PC-3 (cell line): ENCODE measurements at regions not wholly inside any gene's neighbourhood (a gene's known extent, or its start where the extent isn't known, plus 50 kb on each side); places are given as distances from the start of the nearest gene placed in this dataset.

Experiments used
- ATAC-seq: fragments of 200-7000 bp; cut with Tn5 transposase; 2 replicates; pipeline ENCODE4 v1.9.1; 2020; ENCODE audit warnings: mild to moderate bottlenecking, moderate library complexity
- BruUV-seq: library from RNA; stranded (reverse); fragments of 400-500 nt; replicated peaks from 2 replicates; lab custom pipeline; 2021; lab: Mats Ljungman, UMichigan
- CTCF ChIA-PET: fragments of 300-600 bp; sonication (Branson Sonifier 250); formaldehyde crosslinking; loops from one replicate; lab custom pipeline; 2022; ENCODE audit warnings: antibody characterized with exemption; lab: Charles Lee
- POLR2A ChIA-PET: fragments of 300-600 bp; sonication (Branson Sonifier 250); formaldehyde crosslinking; loops from one replicate; lab custom pipeline; 2022; ENCODE audit warnings: antibody characterized with exemption; ENCODE audit not compliant: unreplicated experiment; lab: Charles Lee
- DNase-seq: peaks from one replicate; pipeline ENCODE4 v3.0.0-alpha.2; 2015
- H2AFZ ChIP-seq: fragments of 300-600 bp; sonication (generic); 2 replicates; pipeline ENCODE4 v1.6.0; 2016; ENCODE audit warnings: antibody characterized with exemption, low read length
- H3F3A ChIP-seq: fragments of 300-600 bp; sonication (generic); one replicate; pipeline ENCODE4 v1.6.0; 2017; ENCODE audit warnings: antibody characterized with exemption, low read length, control low read depth, mild to moderate bottlenecking; ENCODE audit not compliant: unreplicated experiment
- H3K27ac ChIP-seq: fragments of 300-600 bp; sonication (generic); 2 replicates; pipeline ENCODE4 v1.5.1; 2016; ENCODE audit warnings: mild to moderate bottlenecking, low read length
- H3K27me3 ChIP-seq: fragments of 300-600 bp; sonication (generic); 2 replicates; pipeline ENCODE4 v1.6.1; 2016; ENCODE audit warnings: low read length, mixed read lengths
- H3K36me3 ChIP-seq: fragments of 300-600 bp; sonication (generic); 2 replicates; pipeline ENCODE4 v1.6.1; 2016; ENCODE audit warnings: low read depth, mixed run types, low read length, mixed read lengths
- H3K4me1 ChIP-seq: fragments of 300-600 bp; sonication (generic); 2 replicates; pipeline ENCODE4 v1.5.1; 2016; ENCODE audit warnings: low read length; ENCODE audit not compliant: insufficient read depth
- H3K4me2 ChIP-seq: fragments of 300-600 bp; sonication (generic); 2 replicates; pipeline ENCODE4 v1.6.0; 2016; ENCODE audit warnings: low read length
- H3K4me3 ChIP-seq: fragments of 300-600 bp; sonication (generic); 2 replicates; pipeline ENCODE4 v1.5.1; 2016; ENCODE audit warnings: mild to moderate bottlenecking, low read length, mixed read lengths
- H3K79me2 ChIP-seq: fragments of 300-600 bp; sonication (generic); 2 replicates; pipeline ENCODE4 v1.6.1; 2017; ENCODE audit warnings: low read length, mixed read lengths
- H3K9ac ChIP-seq: fragments of 300-600 bp; sonication (generic); 2 replicates; pipeline ENCODE4 v1.6.0; 2016; ENCODE audit warnings: mild to moderate bottlenecking, low read length
- H3K9me2 ChIP-seq: fragments of 300-600 bp; sonication (generic); replicated peaks from 2 replicates; pipeline ENCODE4 v1.6.1; 2016; ENCODE audit warnings: mixed run types, low read length, mixed read lengths
- H3K9me3 ChIP-seq: fragments of 300-600 bp; sonication (generic); 2 replicates; pipeline ENCODE4 v1.6.1; 2016; ENCODE audit warnings: low read length, mixed read lengths
- H4K20me1 ChIP-seq: fragments of 300-600 bp; sonication (generic); 2 replicates; pipeline ENCODE4 v1.6.1; 2016; ENCODE audit warnings: low read length, mixed read lengths
- EZH2 ChIP-seq: fragments of 300-600 bp; sonication (generic); IDR thresholded peaks from one replicate; pipeline ENCODE4 v1.6.1; 2017; ENCODE audit warnings: antibody characterized with exemption, mild to moderate bottlenecking, low read length; ENCODE audit not compliant: unreplicated experiment
- EZH2phosphoT487 ChIP-seq: fragments of 300-600 bp; sonication (generic); IDR thresholded peaks from 2 replicates; pipeline ENCODE4 v1.6.1; 2018; ENCODE audit warnings: mild to moderate bottlenecking, antibody characterized with exemption, low read length, borderline replicate concordance
- intact Hi-C: fragments of 100-400 bp; cut with micrococcal nuclease; formaldehyde crosslinking; loops from 2 replicates; pipeline ENCODE4 v1.9.0; 2023
- TF ChIP-seq, protein P1 (sequence below): fragments of 300-600 bp; sonication (generic); conservative IDR thresholded peaks from 2 replicates; pipeline ENCODE4 v1.5.1; 2017; ENCODE audit warnings: antibody characterized with exemption, low read depth, mild to moderate bottlenecking, low read length

DNA sequence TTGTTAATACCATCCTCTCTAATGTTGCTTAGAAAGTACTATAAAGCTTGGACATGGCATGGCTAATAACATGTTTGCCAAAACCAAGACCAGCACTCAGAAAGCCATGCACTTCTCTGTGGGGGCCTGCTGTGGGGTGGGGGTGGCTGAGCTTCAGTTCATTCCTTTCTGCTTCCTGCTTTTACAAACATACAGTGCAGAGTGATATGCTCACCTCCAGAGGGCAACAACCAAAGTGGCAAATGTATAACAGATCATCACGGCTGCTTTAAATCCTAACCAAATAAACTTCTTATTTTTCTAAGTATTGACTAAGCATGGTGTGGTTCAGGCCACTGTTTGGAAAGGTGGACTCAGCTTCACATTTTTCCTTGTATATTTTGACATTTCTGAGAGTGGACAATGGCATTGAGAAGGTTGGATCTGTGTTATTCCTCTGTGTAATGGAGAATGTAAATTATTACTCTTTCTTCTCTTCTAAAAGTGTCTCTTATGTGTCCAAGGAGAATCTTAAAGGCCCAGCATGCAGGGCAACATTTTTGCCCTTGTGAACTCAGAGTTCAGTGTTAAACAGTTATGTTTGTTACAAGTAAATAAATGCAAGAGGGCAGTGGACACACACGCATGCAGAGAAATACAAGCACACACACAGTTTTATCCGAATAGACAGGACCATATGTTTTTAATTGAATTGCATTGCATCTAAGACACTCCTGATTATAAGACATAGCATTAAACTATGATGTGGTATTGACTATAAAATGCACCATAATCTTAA is 186.1 kb downstream of the HERPUD2 start:
- no peak overlapping the region for H3K4me3 ChIP-seq
- ChIA-PET POLR2A (no interaction called here), CTCF (no interaction called here)
- TF ChIP-seq EZH2phosphoT487 (no peak), EZH2 (no peak)
- TF ChIP-seq, protein P1, sequence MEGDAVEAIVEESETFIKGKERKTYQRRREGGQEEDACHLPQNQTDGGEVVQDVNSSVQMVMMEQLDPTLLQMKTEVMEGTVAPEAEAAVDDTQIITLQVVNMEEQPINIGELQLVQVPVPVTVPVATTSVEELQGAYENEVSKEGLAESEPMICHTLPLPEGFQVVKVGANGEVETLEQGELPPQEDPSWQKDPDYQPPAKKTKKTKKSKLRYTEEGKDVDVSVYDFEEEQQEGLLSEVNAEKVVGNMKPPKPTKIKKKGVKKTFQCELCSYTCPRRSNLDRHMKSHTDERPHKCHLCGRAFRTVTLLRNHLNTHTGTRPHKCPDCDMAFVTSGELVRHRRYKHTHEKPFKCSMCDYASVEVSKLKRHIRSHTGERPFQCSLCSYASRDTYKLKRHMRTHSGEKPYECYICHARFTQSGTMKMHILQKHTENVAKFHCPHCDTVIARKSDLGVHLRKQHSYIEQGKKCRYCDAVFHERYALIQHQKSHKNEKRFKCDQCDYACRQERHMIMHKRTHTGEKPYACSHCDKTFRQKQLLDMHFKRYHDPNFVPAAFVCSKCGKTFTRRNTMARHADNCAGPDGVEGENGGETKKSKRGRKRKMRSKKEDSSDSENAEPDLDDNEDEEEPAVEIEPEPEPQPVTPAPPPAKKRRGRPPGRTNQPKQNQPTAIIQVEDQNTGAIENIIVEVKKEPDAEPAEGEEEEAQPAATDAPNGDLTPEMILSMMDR: peak; percentile 43
- no peaks in the 10 kb centered on the region for H3K9me2 ChIP-seq
- H2AFZ ChIP-seq: no peak overlapping the region
- H3K9ac ChIP-seq: no peak overlapping the region
- H3K27ac ChIP-seq: no peak overlapping the region
- no peaks in the 10 kb centered on the region for H3K79me2 ChIP-seq
- no peaks in the 10 kb centered on the region for H4K20me1 ChIP-seq
- H3K27me3 ChIP-seq: peaks cover 16% of the 10 kb centered on the region
- no peaks in the 10 kb centered on the region for H3K4me1 ChIP-seq
- intact Hi-C loops: no loop called here
- H3K36me3 ChIP-seq: no peaks in the 10 kb centered on the region
- no peaks in the 10 kb centered on the region for H3F3A ChIP-seq
- no peaks in the 10 kb centered on the region for H3K9me3 ChIP-seq
- no TSS peak for BruUV-seq
- peak; percentile 79 for ATAC-seq
- peak; percentile 7 for DNase-seq
- H3K4me2 ChIP-seq: no peak overlapping the region

DNA sequence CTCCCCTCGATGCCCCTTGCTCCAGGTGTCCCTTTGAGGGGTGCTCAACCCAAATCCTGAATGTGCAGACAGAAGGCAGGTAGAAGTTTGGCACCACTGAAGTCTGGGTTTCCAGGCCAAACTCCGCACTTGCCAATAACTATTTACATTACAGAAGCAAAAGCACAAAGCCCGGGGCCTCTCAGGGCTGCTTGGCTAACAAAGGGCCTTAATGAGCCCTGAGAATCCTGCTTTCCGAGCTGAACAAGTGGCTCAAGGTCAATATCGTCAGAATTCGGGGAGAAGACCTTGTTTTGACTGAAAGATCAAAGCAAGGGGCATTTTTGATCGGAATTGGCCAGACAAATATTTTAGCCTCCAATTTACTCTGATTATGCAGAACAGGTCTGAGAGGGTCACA is 189.9 kb downstream of the HERPUD2 start:
- no TSS peak for BruUV-seq
- CTCF ChIA-PET: no interaction called here
- Histone ChIP-seq H3K4me1 (no peaks in the 10 kb centered on the region), H3K79me2 (no peaks in the 10 kb centered on the region), H2AFZ (no peak overlapping the region), H3K36me3 (no peaks in the 10 kb centered on the region), H3K9ac (no peak overlapping the region), H3K9me2 (no peaks in the 10 kb centered on the region), H3K4me2 (no peak overlapping the region), H4K20me1 (no peaks in the 10 kb centered on the region), H3K4me3 (no peak overlapping the region), H3K9me3 (no peaks in the 10 kb centered on the region), H3K27me3 (peaks cover 12% of the 10 kb centered on the region), H3F3A (no peaks in the 10 kb centered on the region), H3K27ac (no peak overlapping the region)
- intact Hi-C loops: no loop called here
- no peak for ATAC-seq
- TF ChIP-seq EZH2phosphoT487 (no peak), EZH2 (no peak)
- TF ChIP-seq, protein P1: no peak
- POLR2A ChIA-PET: no interaction called here
- DNase-seq: no peak

DNA sequence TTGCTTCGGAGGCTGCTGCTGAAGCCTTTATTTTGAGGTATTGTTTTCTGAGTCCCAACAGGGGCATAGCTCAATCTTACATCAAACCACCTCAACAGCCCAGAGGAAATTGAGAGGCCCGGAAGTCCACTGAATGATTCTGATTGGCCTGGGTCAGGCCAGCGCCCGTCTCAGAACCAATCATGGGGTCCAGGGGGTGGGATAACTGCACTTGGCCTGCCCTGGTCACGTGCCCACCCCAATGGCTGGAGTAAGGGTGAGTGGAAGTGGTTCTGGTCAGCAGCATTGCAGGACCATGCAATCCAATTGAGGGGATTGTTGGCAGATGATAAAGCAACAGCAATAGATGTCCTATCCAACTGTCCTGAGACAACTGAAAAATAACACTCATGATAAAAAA is 190.6 kb downstream of the HERPUD2 start:
- ATAC-seq: no peak
- Histone ChIP-seq H3K27ac (no peak overlapping the region), H3K4me2 (no peak overlapping the region), H3K36me3 (no peaks in the 10 kb centered on the region), H4K20me1 (no peaks in the 10 kb centered on the region), H3K4me1 (no peaks in the 10 kb centered on the region), H2AFZ (no peak overlapping the region), H3K27me3 (peaks cover 12% of the 10 kb centered on the region), H3K9ac (no peak overlapping the region), H3K9me2 (no peaks in the 10 kb centered on the region), H3F3A (no peaks in the 10 kb centered on the region), H3K4me3 (no peak overlapping the region), H3K79me2 (no peaks in the 10 kb centered on the region), H3K9me3 (no peaks in the 10 kb centered on the region)
- intact Hi-C loops: no loop called here
- TF ChIP-seq EZH2phosphoT487 (no peak), EZH2 (no peak)
- TF ChIP-seq, protein P1: no peak
- POLR2A ChIA-PET: no interaction called here
- no peak for DNase-seq
- no TSS peak for BruUV-seq
- CTCF ChIA-PET: no interaction called here
